IMR-90 (cell line): ENCODE measurements at regions not wholly inside any gene's neighbourhood (a gene's known extent, or its start where the extent isn't known, plus 50 kb on each side); places are given as distances from the start of the nearest gene placed in this dataset.
A peak's percentile ranks its signal among the peaks of the same experiment; 100 is the strongest.

Experiments used
- ATAC-seq: fragments of 200-7000 bp; cut with Tn5 transposase; 2 replicates; pipeline ENCODE4 v1.9.1; 2020; ENCODE audit warnings: low read depth, mild to moderate bottlenecking, moderate library complexity
- BruUV-seq: library from RNA; stranded (reverse); fragments of 400-500 nt; replicated peaks from 2 replicates; lab custom pipeline; 2021; lab: Mats Ljungman, UMichigan
- CTCF ChIA-PET: fragments of 300-600 bp; formaldehyde crosslinking; extraction: SDS; loops from one replicate; lab custom pipeline; 2021; ENCODE audit warnings: antibody characterized with exemption; lab: Yijun Ruan, JAX
- POLR2A ChIA-PET: fragments of 300-600 bp; sonication (Branson Sonifier 250); formaldehyde crosslinking; loops from one replicate; lab custom pipeline; 2022; ENCODE audit warnings: antibody characterized with exemption; ENCODE audit not compliant: unreplicated experiment; lab: Charles Lee
- DNase-seq: peaks from one replicate; pipeline ENCODE4 v3.0.0; 2013
- H2AFZ ChIP-seq: replicated peaks from 2 replicates; pipeline ENCODE3; 2013; ENCODE audit warnings: low read length, mild to moderate bottlenecking; ENCODE audit not compliant: poor library complexity
- H2AK5ac ChIP-seq: 2 replicates; pipeline ENCODE4 v1.6.1; 2013; ENCODE audit warnings: low read depth, low read length, inconsistent platforms
- H2AK9ac ChIP-seq: replicated peaks from 2 replicates; pipeline ENCODE3; 2013; ENCODE audit warnings: mild to moderate bottlenecking, low read depth, low read length, moderate library complexity; ENCODE audit not compliant: poor library complexity
- H2BK120ac ChIP-seq: 2 replicates; pipeline ENCODE4 v1.6.1; 2013; ENCODE audit warnings: low read depth, low read length, inconsistent platforms
- H2BK15ac ChIP-seq: 3 replicates; pipeline ENCODE4 v1.6.1; 2013; ENCODE audit warnings: low read depth, low read length, inconsistent platforms
- H2BK20ac ChIP-seq: 2 replicates; pipeline ENCODE4 v1.6.1; 2013; ENCODE audit warnings: low read depth, mild to moderate bottlenecking, inconsistent platforms, low read length, moderate library complexity
- H2BK5ac ChIP-seq: 2 replicates; pipeline ENCODE4 v1.6.1; 2013; ENCODE audit warnings: mild to moderate bottlenecking, low read depth, low read length, inconsistent platforms; ENCODE audit not compliant: poor library complexity, severe bottlenecking
- H3K14ac ChIP-seq: replicated peaks from 2 replicates; pipeline ENCODE4 v1.6.1; 2013; ENCODE audit warnings: low read depth, low read length, inconsistent platforms
- H3K18ac ChIP-seq: 2 replicates; pipeline ENCODE4 v1.6.1; 2013; ENCODE audit warnings: low read depth, low read length, control low read depth
- H3K23ac ChIP-seq: 2 replicates; pipeline ENCODE4 v1.6.1; 2013; ENCODE audit warnings: low read depth, low read length, inconsistent platforms
- H3K27ac ChIP-seq: 2 replicates; pipeline ENCODE4 v1.5.1; 2013; ENCODE audit warnings: mild to moderate bottlenecking, control low read depth, low read length; ENCODE audit not compliant: insufficient read depth
- H3K27me3 ChIP-seq: 2 replicates; pipeline ENCODE4 v1.6.1; 2013; ENCODE audit warnings: low read length; ENCODE audit not compliant: control insufficient read depth, insufficient read depth
- H3K36me3 ChIP-seq: 2 replicates; pipeline ENCODE4 v1.6.1; 2013; ENCODE audit warnings: low read length, mixed read lengths; ENCODE audit not compliant: control insufficient read depth, insufficient read depth
- H3K4ac ChIP-seq: 2 replicates; pipeline ENCODE4 v1.6.1; 2013; ENCODE audit warnings: low read depth, low read length, inconsistent platforms
- H3K4me1 ChIP-seq: 2 replicates; pipeline ENCODE4 v1.6.1; 2013; ENCODE audit warnings: low read length, mixed read lengths; ENCODE audit not compliant: control insufficient read depth, insufficient read depth
- H3K4me2 ChIP-seq: 2 replicates; pipeline ENCODE4 v1.6.1; 2013; ENCODE audit warnings: low read depth, mild to moderate bottlenecking, control low read depth, low read length, moderate library complexity
- H3K4me3 ChIP-seq: 2 replicates; pipeline ENCODE4 v1.5.1; 2013; ENCODE audit warnings: low read depth, mild to moderate bottlenecking, control low read depth, low read length, moderate library complexity; ENCODE audit not compliant: insufficient read depth
- H3K56ac ChIP-seq: 2 replicates; pipeline ENCODE4 v1.6.1; 2013; ENCODE audit warnings: low read length, inconsistent platforms; ENCODE audit not compliant: insufficient read depth; ENCODE audit errors: extremely low read depth
- H3K79me1 ChIP-seq, 2 experiments: 2 replicates each; pipeline ENCODE4 v1.6.1; 2013; ENCODE audit warnings: low read length in 2 of 2, inconsistent platforms in 1 of 2, low read depth in 1 of 2
- H3K9ac ChIP-seq: 2 replicates; pipeline ENCODE4 v1.6.1; 2013; ENCODE audit warnings: low read depth, low read length, control low read depth
- H3K9me1 ChIP-seq: 2 replicates; pipeline ENCODE4 v1.6.1; 2013; ENCODE audit warnings: low read length, inconsistent platforms; ENCODE audit not compliant: insufficient read depth
- H3K9me3 ChIP-seq: 2 replicates; pipeline ENCODE4 v1.6.1; 2013; ENCODE audit warnings: low read length; ENCODE audit not compliant: control insufficient read depth, insufficient read depth
- H4K20me1 ChIP-seq: 2 replicates; pipeline ENCODE4 v1.6.1; 2013; ENCODE audit warnings: low read length, inconsistent platforms; ENCODE audit not compliant: insufficient read depth
- H4K5ac ChIP-seq: 2 replicates; pipeline ENCODE4 v1.6.1; 2013; ENCODE audit warnings: mild to moderate bottlenecking, low read depth, low read length, control low read depth
- H4K8ac ChIP-seq, 2 experiments: 2 replicates each; pipeline ENCODE4 v1.6.1; 2013; ENCODE audit warnings: low read depth in 2 of 2, low read length in 2 of 2, control low read depth in 1 of 2, inconsistent platforms in 1 of 2
- H4K91ac ChIP-seq: 2 replicates; pipeline ENCODE4 v1.6.1; 2013; ENCODE audit warnings: low read depth, low read length, inconsistent platforms; ENCODE audit not compliant: insufficient read depth
- BHLHE40 ChIP-seq: fragments of 150-350 bp; IDR thresholded peaks from 2 replicates; pipeline ENCODE4 v1.6.1; 2016; ENCODE audit warnings: mild to moderate bottlenecking, low read depth, low read length
- CEBPB ChIP-seq: IDR thresholded peaks from 2 replicates; pipeline ENCODE4 v1.6.1; 2012; ENCODE audit warnings: low read depth, low read length, improper control_type of control experiment
- CHD1 ChIP-seq: IDR thresholded peaks from 2 replicates; pipeline ENCODE4 v1.6.1; 2012; ENCODE audit warnings: low read depth, low read length, improper control_type of control experiment
- NFE2L2 ChIP-seq: fragments of 150-350 bp; IDR thresholded peaks from 2 replicates; pipeline ENCODE4 v1.6.1; 2016; ENCODE audit warnings: low read depth, mild to moderate bottlenecking, low read length
- POLR2A ChIP-seq: IDR thresholded peaks from 2 replicates; pipeline ENCODE4 v1.6.1; 2012; ENCODE audit warnings: mild to moderate bottlenecking, low read depth, low read length
- WGBS, 2 experiments: methylation state at CpG; one replicate each; pipeline versions ENCODE4 v1.1.5 to v1.1.7; 2013; ENCODE audit warnings: missing lambda C conversion rate in 2 of 2; ENCODE audit not compliant: insufficient read length in 1 of 2; ENCODE audit errors: extremely low coverage in 2 of 2; 5-methylcytosine and 5-hydroxymethylcytosine counted together
- dilution Hi-C: fragments of 300-500 bp; cut with HindIII; formaldehyde crosslinking; loops from one replicate; pipeline ENCODE4 v1.14.3; 2018; ENCODE audit warnings: low sequenced_read_pairs; ENCODE audit not compliant: unreplicated experiment
- in situ Hi-C: fragments of 300-500 bp; cut with MboI; formaldehyde crosslinking; loops from 3 replicates; pipeline ENCODE4 v1.14.3; 2019; ENCODE audit warnings: low sequenced_read_pairs, inconsistent platforms, mixed read lengths
- intact Hi-C: fragments of 100-400 bp; cut with micrococcal nuclease; formaldehyde crosslinking; loops from 2 replicates; pipeline ENCODE4 v1.10.0; 2022
- TF ChIP-seq, protein P1 (sequence below): fragments of 150-350 bp; IDR thresholded peaks from 2 replicates; pipeline ENCODE4 v1.6.1; 2017; ENCODE audit warnings: mild to moderate bottlenecking, antibody characterized with exemption, low read length, low read depth

DNA sequence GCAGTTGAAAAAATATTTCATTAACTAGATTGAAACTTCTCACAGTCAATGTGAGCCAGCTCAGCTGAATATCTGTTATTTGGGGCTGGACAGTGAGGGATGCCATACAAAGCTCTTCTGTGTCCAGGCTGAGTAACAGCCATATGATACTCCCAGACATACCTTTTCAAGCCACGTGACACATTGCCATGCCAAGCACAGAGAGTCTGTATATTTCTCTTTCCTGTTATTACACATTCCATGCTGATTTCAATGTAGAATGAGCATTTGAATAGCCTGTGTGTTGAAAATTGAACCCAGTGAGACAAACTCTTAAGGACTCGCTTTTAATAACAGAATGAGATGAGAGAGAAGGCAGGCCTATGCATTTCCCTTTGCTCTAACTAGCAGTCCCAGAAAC lies 334.7 kb upstream of the RASGRP1 start:
- Histone ChIP-seq H3K23ac (peak overlapping the region; percentile 92), H3K4ac (peak overlapping the region; percentile 94; the same call in 1 of the 2 replicates), H2BK5ac (peak overlapping the region; percentile 100), H2BK15ac (peak overlapping the region; percentile 89; the same call in 2 of the 3 replicates), H2AK5ac (peak overlapping the region; percentile 94; the same call in 1 of the 2 replicates), H3K56ac (peak overlapping the region; percentile 89), H2BK20ac (peak overlapping the region; percentile 97), H2BK120ac (peak overlapping the region; percentile 97), H3K18ac (peak overlapping the region; percentile 97), H3K4me1 (peaks cover 18% of the 10 kb centered on the region), H4K5ac (peak overlapping the region; percentile 94; the same call in 1 of the 2 replicates), H3K4me2 (peak overlapping the region; percentile 48; the same call in 1 of the 2 replicates), H3K27me3 (no peaks in the 10 kb centered on the region), H3K4me3 (no peak overlapping the region), H3K36me3 (no peaks in the 10 kb centered on the region), H3K9ac (peak overlapping the region; percentile 41; the same call in 1 of the 2 replicates), H4K20me1 (no peaks in the 10 kb centered on the region), H4K91ac (peak overlapping the region; percentile 92), H3K27ac (peak overlapping the region; percentile 61; the same call in 1 of the 2 replicates), H3K79me1 (peaks cover 0 to 4% of the 10 kb centered on the region in 2 experiments; a peak in 1 of 4 replicates), H3K9me3 (no peaks in the 10 kb centered on the region), H2AFZ (no peak overlapping the region), H3K14ac (peak overlapping the region; percentile 97), H3K9me1 (peaks cover 13% of the 10 kb centered on the region; the same call in 1 of the 2 replicates), H4K8ac (peak overlapping the region; percentile 40 to 96), H2AK9ac (no peak overlapping the region)
- in situ Hi-C loops (no loop called here), dilution Hi-C loops (no loop called here), intact Hi-C loops (loop anchor here (2.0 to 10.0 kb wide), 4 partner anchors 46 to 576 kb away; no protein-coding TSS in a partner anchor)
- DNase-seq (peak; percentile 92), ATAC-seq (peak; percentile 60)
- TF ChIP-seq, protein P1, sequence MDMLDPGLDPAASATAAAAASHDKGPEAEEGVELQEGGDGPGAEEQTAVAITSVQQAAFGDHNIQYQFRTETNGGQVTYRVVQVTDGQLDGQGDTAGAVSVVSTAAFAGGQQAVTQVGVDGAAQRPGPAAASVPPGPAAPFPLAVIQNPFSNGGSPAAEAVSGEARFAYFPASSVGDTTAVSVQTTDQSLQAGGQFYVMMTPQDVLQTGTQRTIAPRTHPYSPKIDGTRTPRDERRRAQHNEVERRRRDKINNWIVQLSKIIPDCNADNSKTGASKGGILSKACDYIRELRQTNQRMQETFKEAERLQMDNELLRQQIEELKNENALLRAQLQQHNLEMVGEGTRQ = peak; percentile 92
- TF ChIP-seq CEBPB (0 out of 2 replicates have a peak, but pooled peaks have one; percentile 19), NFE2L2 (no peak), POLR2A (no peak), BHLHE40 (0 out of 2 replicates have a peak, but pooled peaks have one; percentile 46), CHD1 (no peak)
- no CpG with 5 or more reads among the region's 2 CpGs for WGBS, 2 experiments
- ChIA-PET CTCF (interaction anchor here (0.6 kb wide), 1 partner anchor 233 kb away, joined by 3 read pairs; no protein-coding TSS in a partner anchor), POLR2A (interaction anchor here (0.6 kb wide), 1 partner anchor 405 kb away, joined by 3 read pairs; no protein-coding TSS in a partner anchor)
- no TSS peak for BruUV-seq
